ENCODE measurements at regions not wholly inside any gene's neighbourhood (a gene's known extent, or its start where the extent isn't known, plus 50 kb on each side); places are given as distances from the start of the nearest gene placed in this dataset.

- Histone ChIP-seq H3K27ac (ENCODE audit: low read depth) (no peak overlapping the region), H3K27me3 (ENCODE audit: insufficient read depth) (no peaks in the 10 kb centered on the region), H3K4me3 (no peak overlapping the region), H3K36me3 (ENCODE audit: insufficient read depth) (no peaks in the 10 kb centered on the region), H3K4me1 (ENCODE audit: insufficient read depth) (peaks cover 7% of the 10 kb centered on the region; the same call in 1 of the 2 replicates), H3F3A (replicated peaks; ENCODE audit: low read depth) (no peaks in the 10 kb centered on the region), H3K9me2 (ENCODE audit: insufficient read depth) (peaks cover 25% of the 10 kb centered on the region), H3K79me2 (replicated peaks; ENCODE audit: insufficient read depth) (no peaks in the 10 kb centered on the region), H2AFZ (peak overlapping the region; percentile 66; the same call in 1 of the 2 replicates), H3K4me2 (no peak overlapping the region), H4K20me1 (replicated peaks; ENCODE audit: insufficient read depth) (no peaks in the 10 kb centered on the region)
- no peaks in the 10 kb centered on the region; the same call in 2 of the 3 replicates for H3K9me3 Mint-ChIP-seq
- no peak overlapping the region for H3K27ac Mint-ChIP-seq
- DNase-seq (ENCODE audit: low spot score) (no peak), ATAC-seq (no peak)
- TF ChIP-seq ETS1 (IDR thresholded peaks at IDR 0.05) (no peak), POLR2AphosphoS5 (IDR thresholded peaks at IDR 0.05; ENCODE audit: low read depth) (no peak), JUNB (IDR thresholded peaks at IDR 0.05; ENCODE audit: unreplicated experiment) (no peak), ZNF462 (CRISPR knock-in tag; IDR thresholded peaks at IDR 0.05) (no peak)
- no peak overlapping the region for H3K4me3 Mint-ChIP-seq
- no peaks in the 10 kb centered on the region for H3K36me3 Mint-ChIP-seq (ENCODE audit: low read depth)
- H3K27me3 Mint-ChIP-seq (ENCODE audit: insufficient read depth, low read depth, poor library complexity), result no peaks in the 10 kb centered on the region
- peaks cover 6% of the 10 kb centered on the region; the same call in 1 of the 3 replicates for H3K4me1 Mint-ChIP-seq
Measured at GRCh38 chr14:51488569-51489220, 163.0 kb upstream of the FRMD6 start.
